IMR-90 (cell line): ENCODE measurements at regions not wholly inside any gene's neighbourhood (a gene's known extent, or its start where the extent isn't known, plus 50 kb on each side); places are given as distances from the start of the nearest gene placed in this dataset.

Source experiments
- ATAC-seq: fragments of 200-7000 bp; cut with Tn5 transposase; 2 replicates; pipeline ENCODE4 v1.9.1; 2020; ENCODE audit warnings: low read depth, mild to moderate bottlenecking, moderate library complexity
- BruUV-seq: library from RNA; stranded (reverse); fragments of 400-500 nt; replicated peaks from 2 replicates; lab custom pipeline; 2021; lab: Mats Ljungman, UMichigan
- CTCF ChIA-PET: fragments of 300-600 bp; formaldehyde crosslinking; extraction: SDS; loops from one replicate; lab custom pipeline; 2021; ENCODE audit warnings: antibody characterized with exemption; lab: Yijun Ruan, JAX
- POLR2A ChIA-PET: fragments of 300-600 bp; sonication (Branson Sonifier 250); formaldehyde crosslinking; loops from one replicate; lab custom pipeline; 2022; ENCODE audit warnings: antibody characterized with exemption; ENCODE audit not compliant: unreplicated experiment; lab: Charles Lee
- DNase-seq: peaks from one replicate; pipeline ENCODE4 v3.0.0; 2013
- H2AFZ ChIP-seq: replicated peaks from 2 replicates; pipeline ENCODE3; 2013; ENCODE audit warnings: low read length, mild to moderate bottlenecking; ENCODE audit not compliant: poor library complexity
- H2AK5ac ChIP-seq: 2 replicates; pipeline ENCODE4 v1.6.1; 2013; ENCODE audit warnings: low read depth, low read length, inconsistent platforms
- H2AK9ac ChIP-seq: replicated peaks from 2 replicates; pipeline ENCODE3; 2013; ENCODE audit warnings: mild to moderate bottlenecking, low read depth, low read length, moderate library complexity; ENCODE audit not compliant: poor library complexity
- H2BK120ac ChIP-seq: 2 replicates; pipeline ENCODE4 v1.6.1; 2013; ENCODE audit warnings: low read depth, low read length, inconsistent platforms
- H2BK15ac ChIP-seq: 3 replicates; pipeline ENCODE4 v1.6.1; 2013; ENCODE audit warnings: low read depth, low read length, inconsistent platforms
- H2BK20ac ChIP-seq: 2 replicates; pipeline ENCODE4 v1.6.1; 2013; ENCODE audit warnings: low read depth, mild to moderate bottlenecking, inconsistent platforms, low read length, moderate library complexity
- H2BK5ac ChIP-seq: 2 replicates; pipeline ENCODE4 v1.6.1; 2013; ENCODE audit warnings: mild to moderate bottlenecking, low read depth, low read length, inconsistent platforms; ENCODE audit not compliant: poor library complexity, severe bottlenecking
- H3K14ac ChIP-seq: replicated peaks from 2 replicates; pipeline ENCODE4 v1.6.1; 2013; ENCODE audit warnings: low read depth, low read length, inconsistent platforms
- H3K18ac ChIP-seq: 2 replicates; pipeline ENCODE4 v1.6.1; 2013; ENCODE audit warnings: low read depth, low read length, control low read depth
- H3K23ac ChIP-seq: 2 replicates; pipeline ENCODE4 v1.6.1; 2013; ENCODE audit warnings: low read depth, low read length, inconsistent platforms
- H3K27ac ChIP-seq: 2 replicates; pipeline ENCODE4 v1.5.1; 2013; ENCODE audit warnings: mild to moderate bottlenecking, control low read depth, low read length; ENCODE audit not compliant: insufficient read depth
- H3K27me3 ChIP-seq: 2 replicates; pipeline ENCODE4 v1.6.1; 2013; ENCODE audit warnings: low read length; ENCODE audit not compliant: control insufficient read depth, insufficient read depth
- H3K36me3 ChIP-seq: 2 replicates; pipeline ENCODE4 v1.6.1; 2013; ENCODE audit warnings: low read length, mixed read lengths; ENCODE audit not compliant: control insufficient read depth, insufficient read depth
- H3K4ac ChIP-seq: 2 replicates; pipeline ENCODE4 v1.6.1; 2013; ENCODE audit warnings: low read depth, low read length, inconsistent platforms
- H3K4me1 ChIP-seq: 2 replicates; pipeline ENCODE4 v1.6.1; 2013; ENCODE audit warnings: low read length, mixed read lengths; ENCODE audit not compliant: control insufficient read depth, insufficient read depth
- H3K4me2 ChIP-seq: 2 replicates; pipeline ENCODE4 v1.6.1; 2013; ENCODE audit warnings: low read depth, mild to moderate bottlenecking, control low read depth, low read length, moderate library complexity
- H3K4me3 ChIP-seq: 2 replicates; pipeline ENCODE4 v1.5.1; 2013; ENCODE audit warnings: low read depth, mild to moderate bottlenecking, control low read depth, low read length, moderate library complexity; ENCODE audit not compliant: insufficient read depth
- H3K56ac ChIP-seq: 2 replicates; pipeline ENCODE4 v1.6.1; 2013; ENCODE audit warnings: low read length, inconsistent platforms; ENCODE audit not compliant: insufficient read depth; ENCODE audit errors: extremely low read depth
- H3K79me1 ChIP-seq, 2 experiments: 2 replicates each; pipeline ENCODE4 v1.6.1; 2013; ENCODE audit warnings: low read length in 2 of 2, inconsistent platforms in 1 of 2, low read depth in 1 of 2
- H3K9ac ChIP-seq: 2 replicates; pipeline ENCODE4 v1.6.1; 2013; ENCODE audit warnings: low read depth, low read length, control low read depth
- H3K9me1 ChIP-seq: 2 replicates; pipeline ENCODE4 v1.6.1; 2013; ENCODE audit warnings: low read length, inconsistent platforms; ENCODE audit not compliant: insufficient read depth
- H3K9me3 ChIP-seq: 2 replicates; pipeline ENCODE4 v1.6.1; 2013; ENCODE audit warnings: low read length; ENCODE audit not compliant: control insufficient read depth, insufficient read depth
- H4K20me1 ChIP-seq: 2 replicates; pipeline ENCODE4 v1.6.1; 2013; ENCODE audit warnings: low read length, inconsistent platforms; ENCODE audit not compliant: insufficient read depth
- H4K5ac ChIP-seq: 2 replicates; pipeline ENCODE4 v1.6.1; 2013; ENCODE audit warnings: mild to moderate bottlenecking, low read depth, low read length, control low read depth
- H4K8ac ChIP-seq, 2 experiments: 2 replicates each; pipeline ENCODE4 v1.6.1; 2013; ENCODE audit warnings: low read depth in 2 of 2, low read length in 2 of 2, control low read depth in 1 of 2, inconsistent platforms in 1 of 2
- H4K91ac ChIP-seq: 2 replicates; pipeline ENCODE4 v1.6.1; 2013; ENCODE audit warnings: low read depth, low read length, inconsistent platforms; ENCODE audit not compliant: insufficient read depth
- CEBPB ChIP-seq: IDR thresholded peaks from 2 replicates; pipeline ENCODE4 v1.6.1; 2012; ENCODE audit warnings: low read depth, low read length, improper control_type of control experiment
- CHD1 ChIP-seq: IDR thresholded peaks from 2 replicates; pipeline ENCODE4 v1.6.1; 2012; ENCODE audit warnings: low read depth, low read length, improper control_type of control experiment
- CTCF ChIP-seq: conservative IDR thresholded peaks from 2 replicates; pipeline ENCODE4 v1.5.1; 2012; ENCODE audit warnings: mild to moderate bottlenecking, low read depth, low read length, improper control_type of control experiment
- MAFK ChIP-seq: IDR thresholded peaks from 2 replicates; pipeline ENCODE4 v1.6.1; 2012; ENCODE audit warnings: low read depth, low read length, improper control_type of control experiment
- MAZ ChIP-seq: IDR thresholded peaks from 2 replicates; pipeline ENCODE4 v1.6.1; 2012; ENCODE audit warnings: low read depth, mild to moderate bottlenecking, low read length, improper control_type of control experiment, moderate library complexity, borderline replicate concordance
- NFE2L2 ChIP-seq: fragments of 150-350 bp; IDR thresholded peaks from 2 replicates; pipeline ENCODE4 v1.6.1; 2016; ENCODE audit warnings: low read depth, mild to moderate bottlenecking, low read length
- POLR2A ChIP-seq: IDR thresholded peaks from 2 replicates; pipeline ENCODE4 v1.6.1; 2012; ENCODE audit warnings: mild to moderate bottlenecking, low read depth, low read length
- RCOR1 ChIP-seq: IDR thresholded peaks from 2 replicates; pipeline ENCODE4 v1.6.1; 2012; ENCODE audit warnings: mild to moderate bottlenecking, low read length, improper control_type of control experiment; ENCODE audit not compliant: insufficient replicate concordance
- RFX5 ChIP-seq: IDR thresholded peaks from 2 replicates; pipeline ENCODE4 v1.8.0; 2012; ENCODE audit warnings: low read depth, mild to moderate bottlenecking, low read length, moderate library complexity
- SMC3 ChIP-seq: fragments of 150-350 bp; IDR thresholded peaks from 2 replicates; pipeline ENCODE4 v1.6.1; 2016; ENCODE audit warnings: low read depth, mild to moderate bottlenecking, antibody characterized with exemption, low read length, moderate library complexity
- WGBS, 2 experiments: methylation state at CpG; one replicate each; pipeline versions ENCODE4 v1.1.5 to v1.1.7; 2013; ENCODE audit warnings: missing lambda C conversion rate in 2 of 2; ENCODE audit not compliant: insufficient read length in 1 of 2; ENCODE audit errors: extremely low coverage in 2 of 2; 5-methylcytosine and 5-hydroxymethylcytosine counted together
- dilution Hi-C: fragments of 300-500 bp; cut with HindIII; formaldehyde crosslinking; loops from one replicate; pipeline ENCODE4 v1.14.3; 2018; ENCODE audit warnings: low sequenced_read_pairs; ENCODE audit not compliant: unreplicated experiment
- in situ Hi-C: fragments of 300-500 bp; cut with MboI; formaldehyde crosslinking; loops from 3 replicates; pipeline ENCODE4 v1.14.3; 2019; ENCODE audit warnings: low sequenced_read_pairs, inconsistent platforms, mixed read lengths
- intact Hi-C: fragments of 100-400 bp; cut with micrococcal nuclease; formaldehyde crosslinking; loops from 2 replicates; pipeline ENCODE4 v1.10.0; 2022
- TF ChIP-seq, protein P1 (sequence below): fragments of 150-350 bp; IDR thresholded peaks from 2 replicates; pipeline ENCODE4 v1.6.1; 2017; ENCODE audit warnings: mild to moderate bottlenecking, antibody characterized with exemption, low read length, low read depth

GRCh38 chr2:129460299-129461198 is 518.9 kb upstream of the RAB6C start:
- H2AFZ ChIP-seq = no peak overlapping the region
- no peak overlapping the region for H2BK15ac ChIP-seq
- CTCF ChIA-PET = no interaction called here
- H4K5ac ChIP-seq = no peak overlapping the region
- no peak overlapping the region for H2AK9ac ChIP-seq
- H3K4me1 ChIP-seq = no peaks in the 10 kb centered on the region
- no TSS peak for BruUV-seq
- dilution Hi-C loops = no loop called here
- no peaks in the 10 kb centered on the region for H4K20me1 ChIP-seq
- no peak overlapping the region for H2BK20ac ChIP-seq
- H3K27me3 ChIP-seq = no peaks in the 10 kb centered on the region
- H3K9me3 ChIP-seq = peaks cover 63% of the 10 kb centered on the region
- no peak overlapping the region for H3K4me3 ChIP-seq
- H3K4ac ChIP-seq = no peak overlapping the region
- no CpG with 5 or more reads among the region's 12 CpGs for WGBS, 2 experiments
- no peaks in the 10 kb centered on the region for H3K9me1 ChIP-seq
- ATAC-seq (no peak), DNase-seq (no peak)
- H2BK5ac ChIP-seq = no peak overlapping the region
- no peak overlapping the region for H4K91ac ChIP-seq
- no peak overlapping the region for H2AK5ac ChIP-seq
- H3K27ac ChIP-seq = no peak overlapping the region
- no peak overlapping the region for H3K18ac ChIP-seq
- H3K23ac ChIP-seq = no peak overlapping the region
- no peak overlapping the region for H4K8ac ChIP-seq
- H3K56ac ChIP-seq = no peak overlapping the region
- intact Hi-C loops = no loop called here
- TF ChIP-seq MAFK (no peak), CTCF (no peak), RFX5 (no peak), CHD1 (no peak), POLR2A (no peak), RCOR1 (no peak), MAZ (no peak), SMC3 (no peak), CEBPB (no peak), NFE2L2 (no peak)
- TF ChIP-seq, protein P1, sequence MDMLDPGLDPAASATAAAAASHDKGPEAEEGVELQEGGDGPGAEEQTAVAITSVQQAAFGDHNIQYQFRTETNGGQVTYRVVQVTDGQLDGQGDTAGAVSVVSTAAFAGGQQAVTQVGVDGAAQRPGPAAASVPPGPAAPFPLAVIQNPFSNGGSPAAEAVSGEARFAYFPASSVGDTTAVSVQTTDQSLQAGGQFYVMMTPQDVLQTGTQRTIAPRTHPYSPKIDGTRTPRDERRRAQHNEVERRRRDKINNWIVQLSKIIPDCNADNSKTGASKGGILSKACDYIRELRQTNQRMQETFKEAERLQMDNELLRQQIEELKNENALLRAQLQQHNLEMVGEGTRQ = no peak
- H3K9ac ChIP-seq = no peak overlapping the region
- no peaks in the 10 kb centered on the region for H3K36me3 ChIP-seq
- H3K14ac ChIP-seq = no peak overlapping the region
- no peak overlapping the region for H2BK120ac ChIP-seq
- in situ Hi-C loops = no loop called here
- H3K79me1 ChIP-seq = no peaks in the 10 kb centered on the region
- POLR2A ChIA-PET = no interaction called here
- no peak overlapping the region for H3K4me2 ChIP-seq
